ENCODE measurements at regions not wholly inside any gene's neighbourhood (a gene's known extent, or its start where the extent isn't known, plus 50 kb on each side); places are given as distances from the start of the nearest gene placed in this dataset.

- Histone ChIP-seq H3K9me3 (no peaks in the 10 kb centered on the region), H3K36me3 (ENCODE audit: low read depth) (no peaks in the 10 kb centered on the region), H3K4me1 (ENCODE audit: low read depth) (no peaks in the 10 kb centered on the region), H3K4me3 (no peak overlapping the region)
- no peak for TF ChIP-seq CTCF (IDR thresholded peaks at IDR 0.05)
- no peak for DNase-seq
- intact Hi-C loops (cut with DNase I, micrococcal nuclease), result no loop called here
- ATAC-seq, result no peak
These were observed 202.0 kb upstream of the EPHA4 start for GRCh38 chr2:221774136-221774535.

DNA sequence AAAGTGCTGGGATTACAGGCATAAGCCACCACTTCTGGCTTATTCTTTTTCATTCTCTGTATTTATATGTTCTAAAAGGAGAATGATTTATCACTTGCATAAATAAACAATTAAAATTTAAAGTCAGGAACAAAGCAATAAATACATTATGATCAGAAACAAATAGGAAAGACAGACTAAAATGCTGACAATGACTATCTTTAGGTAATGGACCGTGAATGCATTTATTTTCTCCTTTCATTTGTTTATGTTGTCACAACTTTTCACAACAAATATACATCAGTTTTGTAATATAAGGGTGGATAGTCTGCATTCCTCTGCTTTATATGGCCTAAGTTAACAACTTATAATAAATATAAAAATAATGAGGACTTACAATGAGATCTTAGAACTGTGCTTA is 199.2 kb upstream of the EPHA4 start:
- TF ChIP-seq CTCF (IDR thresholded peaks at IDR 0.05), result no peak
- H3K4me1 ChIP-seq (ENCODE audit: low read depth), result no peaks in the 10 kb centered on the region
- ATAC-seq, result no peak
- no peak overlapping the region for H3K4me3 ChIP-seq
- DNase-seq, result no peak
- intact Hi-C loops (cut with DNase I, micrococcal nuclease), result no loop called here
- no peaks in the 10 kb centered on the region for H3K36me3 ChIP-seq (ENCODE audit: low read depth)
- no peaks in the 10 kb centered on the region for H3K9me3 ChIP-seq

DNA sequence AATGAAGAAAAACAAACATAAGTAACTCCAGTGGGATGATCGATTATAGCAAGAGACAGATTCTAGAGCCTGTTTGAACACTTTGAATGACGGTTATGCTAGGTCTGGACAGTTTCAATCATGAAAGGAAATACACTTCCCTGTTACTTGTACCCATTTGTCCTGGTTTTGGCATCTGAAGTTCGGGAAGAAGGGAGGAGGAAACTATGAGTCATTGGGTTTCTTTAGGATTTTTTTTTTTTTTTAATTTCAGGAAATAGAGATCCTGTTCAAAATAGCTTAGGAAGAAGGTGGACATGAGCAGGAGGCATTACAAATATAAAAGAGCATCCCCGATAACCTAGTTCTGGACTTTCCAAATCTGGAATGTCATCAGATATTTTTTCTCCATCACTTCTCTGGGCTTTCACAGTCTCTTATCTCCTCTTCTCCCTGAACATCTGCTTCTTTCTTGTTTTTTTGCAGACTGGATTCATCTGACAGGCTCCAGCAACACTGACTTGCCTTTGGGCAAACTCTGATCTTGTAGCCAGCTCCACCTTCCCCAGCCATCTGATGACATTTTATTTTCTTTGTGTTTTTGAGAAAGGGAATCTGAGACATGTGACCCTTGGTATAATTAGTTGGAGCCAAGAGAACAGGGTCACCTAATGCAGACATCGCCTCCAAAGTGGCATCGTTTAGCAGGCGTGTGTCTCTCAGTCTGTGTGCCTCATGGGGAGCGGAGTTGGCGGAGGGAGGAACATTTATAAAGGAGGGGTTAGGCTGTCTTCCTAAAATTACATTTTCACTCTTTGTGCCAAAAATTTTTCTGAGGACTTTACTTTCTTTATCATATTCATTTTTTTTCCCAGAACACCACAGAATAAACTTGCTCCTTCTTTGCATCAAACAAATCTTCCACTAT is 195.3 kb upstream of the EPHA4 start:
- no peaks in the 10 kb centered on the region for H3K36me3 ChIP-seq (ENCODE audit: low read depth)
- TF ChIP-seq CTCF (IDR thresholded peaks at IDR 0.05), result no peak
- intact Hi-C loops (cut with DNase I, micrococcal nuclease), result no loop called here
- no peaks in the 10 kb centered on the region for H3K4me1 ChIP-seq (ENCODE audit: low read depth)
- no peak overlapping the region for H3K4me3 ChIP-seq
- ATAC-seq, result no peak
- no peak for DNase-seq
- no peaks in the 10 kb centered on the region for H3K9me3 ChIP-seq

- no peak overlapping the region for H3K4me3 ChIP-seq
- H3K9me3 ChIP-seq, result no peaks in the 10 kb centered on the region
- H3K36me3 ChIP-seq (ENCODE audit: low read depth), result no peaks in the 10 kb centered on the region
- intact Hi-C loops (cut with DNase I, micrococcal nuclease), result no loop called here
- DNase-seq (no peak), ATAC-seq (no peak)
- no peak for TF ChIP-seq CTCF (IDR thresholded peaks at IDR 0.05)
- no peaks in the 10 kb centered on the region for H3K4me1 ChIP-seq (ENCODE audit: low read depth)
These were observed 190.4 kb upstream of the EPHA4 start for GRCh38 chr2:221762496-221762895.

GRCh38 chr2:221761260-221761659 is 189.2 kb upstream of the EPHA4 start:
- DNase-seq (no peak), ATAC-seq (no peak)
- Histone ChIP-seq H3K9me3 (no peaks in the 10 kb centered on the region), H3K4me1 (ENCODE audit: low read depth) (no peaks in the 10 kb centered on the region), H3K36me3 (ENCODE audit: low read depth) (no peaks in the 10 kb centered on the region), H3K4me3 (no peak overlapping the region)
- TF ChIP-seq CTCF (IDR thresholded peaks at IDR 0.05), result no peak
- intact Hi-C loops (cut with DNase I, micrococcal nuclease), result no loop called here

Measured in mucosa of descending colon (tissue), 3 donors.